WTC11 (cell line): ENCODE measurements at regions not wholly inside any gene's neighbourhood (a gene's known extent, or its start where the extent isn't known, plus 50 kb on each side); places are given as distances from the start of the nearest gene placed in this dataset.

Source experiments
- ATAC-seq: fragments of 200-7000 bp; cut with Tn5 transposase; 2 replicates; pipeline ENCODE4 v1.10.0; 2021; ENCODE audit warnings: mild to moderate bottlenecking, moderate library complexity
- CTCF ChIA-PET: fragments of 300-600 bp; sonication (Branson Sonifier 250); formaldehyde crosslinking; loops from one replicate; lab custom pipeline; 2021; ENCODE audit warnings: antibody characterized with exemption; lab: Charles Lee
- POLR2A ChIA-PET: fragments of 350-600 bp; sonication (Branson Sonifier 250); formaldehyde crosslinking; loops from one replicate; lab custom pipeline; 2021; ENCODE audit warnings: antibody characterized with exemption; lab: Charles Lee
- DNase-seq: peaks from one replicate; pipeline ENCODE4 v3.0.0; 2021; ENCODE audit warnings: low spot score
- H3K27ac Mint-ChIP-seq: 2 replicates; pipeline ENCODE4 v1.8.0; 2021; ENCODE audit warnings: mixed read lengths
- H3K27me3 Mint-ChIP-seq: 2 replicates; pipeline ENCODE4 v1.8.0; 2021; ENCODE audit warnings: low read depth, mild to moderate bottlenecking, moderate library complexity, mixed read lengths
- H3K36me3 Mint-ChIP-seq: 2 replicates; pipeline ENCODE4 v1.8.0; 2021; ENCODE audit warnings: mixed read lengths
- H3K4me1 Mint-ChIP-seq: 2 replicates; pipeline ENCODE4 v1.8.0; 2022; ENCODE audit warnings: mixed read lengths
- H3K4me3 Mint-ChIP-seq: 2 replicates; pipeline ENCODE4 v1.8.0; 2021; ENCODE audit warnings: mild to moderate bottlenecking, moderate library complexity, mixed read lengths
- H3K9me3 Mint-ChIP-seq: 2 replicates; pipeline ENCODE4 v1.8.0; 2021; ENCODE audit warnings: mixed read lengths
- EMX1 ChIP-seq: fragments of 250-450 bp; sonication (Bioruptor Pico); IDR thresholded peaks from 2 replicates; pipeline ENCODE4 v1.8.0; 2021; ENCODE audit warnings: mild to moderate bottlenecking
- ETV6 ChIP-seq: sonication (generic); formaldehyde crosslinking; IDR thresholded peaks from 2 replicates; pipeline ENCODE4 v1.8.1; 2022; ENCODE audit warnings: mild to moderate bottlenecking, missing genetic modification reagents
- GABPB1 ChIP-seq: sonication (generic); formaldehyde crosslinking; IDR thresholded peaks from 2 replicates; pipeline ENCODE4 v1.8.1; 2023; ENCODE audit warnings: mild to moderate bottlenecking, missing genetic modification reagents
- GRHL2 ChIP-seq: fragments of 250-450 bp; sonication (Bioruptor Pico); IDR thresholded peaks from 2 replicates; pipeline ENCODE4 v1.8.0; 2022; ENCODE audit warnings: mild to moderate bottlenecking, moderate library complexity; ENCODE audit not compliant: insufficient replicate concordance, severe bottlenecking
- HMGA2 ChIP-seq: fragments of 250-450 bp; sonication (Bioruptor Pico); IDR thresholded peaks from 2 replicates; pipeline ENCODE4 v1.4.0; 2021; ENCODE audit warnings: mild to moderate bottlenecking, moderate library complexity
- HMGXB4 ChIP-seq: sonication (generic); formaldehyde crosslinking; IDR thresholded peaks from 2 replicates; pipeline ENCODE4 v1.8.1; 2023; ENCODE audit warnings: mild to moderate bottlenecking, moderate library complexity, missing genetic modification reagents
- JUN ChIP-seq: sonication (generic); formaldehyde crosslinking; IDR thresholded peaks from 2 replicates; pipeline ENCODE4 v1.8.0; 2023; ENCODE audit warnings: mild to moderate bottlenecking, missing genetic modification reagents
- MXD4 ChIP-seq: fragments of 250-450 bp; sonication (Bioruptor Pico); IDR thresholded peaks from 2 replicates; pipeline ENCODE4 v1.8.0; 2021; ENCODE audit warnings: mild to moderate bottlenecking, moderate library complexity, borderline replicate concordance
- NR1H2 ChIP-seq: sonication (generic); formaldehyde crosslinking; IDR thresholded peaks from 2 replicates; pipeline ENCODE4 v1.9.0; 2021; ENCODE audit warnings: mild to moderate bottlenecking, moderate library complexity, missing genetic modification reagents
- SP1 ChIP-seq: sonication (generic); formaldehyde crosslinking; conservative IDR thresholded peaks from 2 replicates; pipeline ENCODE4 v1.8.1; 2022; ENCODE audit warnings: missing genetic modification reagents
- STAT6 ChIP-seq: sonication (generic); formaldehyde crosslinking; conservative IDR thresholded peaks from 2 replicates; pipeline ENCODE4 v1.8.1; 2023; ENCODE audit warnings: mild to moderate bottlenecking, low read depth, missing genetic modification reagents, moderate library complexity
- TEAD1 ChIP-seq: sonication (generic); formaldehyde crosslinking; IDR thresholded peaks from 2 replicates; pipeline ENCODE4 v1.8.0; 2022; ENCODE audit warnings: mild to moderate bottlenecking, missing genetic modification reagents
- TEAD4 ChIP-seq: sonication (generic); formaldehyde crosslinking; IDR thresholded peaks from 2 replicates; pipeline ENCODE4 v1.8.0; 2022; ENCODE audit warnings: mild to moderate bottlenecking, missing genetic modification reagents
- TP53 ChIP-seq: sonication (generic); formaldehyde crosslinking; IDR thresholded peaks from 2 replicates; pipeline ENCODE4 v1.8.1; 2023; ENCODE audit warnings: mild to moderate bottlenecking, missing genetic modification reagents
- USF2 ChIP-seq: sonication (generic); formaldehyde crosslinking; IDR thresholded peaks from 2 replicates; pipeline ENCODE4 v1.8.1; 2023; ENCODE audit warnings: mild to moderate bottlenecking, missing genetic modification reagents, moderate library complexity
- ZNF121 ChIP-seq: sonication (generic); formaldehyde crosslinking; IDR thresholded peaks from 2 replicates; pipeline ENCODE4 v1.8.0; 2023; ENCODE audit warnings: missing genetic modification reagents
- ZNF423 ChIP-seq: fragments of 250-450 bp; sonication (Bioruptor Pico); IDR thresholded peaks from 2 replicates; pipeline ENCODE4 v2.1.2; 2022; ENCODE audit warnings: mild to moderate bottlenecking, moderate library complexity
- ZNF671 ChIP-seq: fragments of 250-450 bp; sonication (Bioruptor Pico); IDR thresholded peaks from 2 replicates; pipeline ENCODE4 v1.8.0; 2021; ENCODE audit warnings: mild to moderate bottlenecking
- TF ChIP-seq, protein P1 (sequence below): sonication (generic); formaldehyde crosslinking; IDR thresholded peaks from 2 replicates; pipeline ENCODE4 v1.8.1; 2023; ENCODE audit warnings: mild to moderate bottlenecking, missing genetic modification reagents
- TF ChIP-seq, protein P2 (sequence below): sonication (generic); formaldehyde crosslinking; IDR thresholded peaks from 2 replicates; pipeline ENCODE4 v1.8.0; 2022; ENCODE audit warnings: mild to moderate bottlenecking, missing genetic modification reagents
- TF ChIP-seq, protein P3 (sequence below): sonication (generic); formaldehyde crosslinking; IDR thresholded peaks from 2 replicates; pipeline ENCODE4 v1.8.1; 2023; ENCODE audit warnings: mild to moderate bottlenecking, missing genetic modification reagents

- peaks cover 2% of the 10 kb centered on the region; the same call in 1 of the 2 replicates for H3K36me3 Mint-ChIP-seq
- no peaks in the 10 kb centered on the region for H3K27me3 Mint-ChIP-seq
- peaks cover 36% of the 10 kb centered on the region for H3K4me1 Mint-ChIP-seq
- ATAC-seq (no peak), DNase-seq (no peak)
- ChIA-PET POLR2A (no interaction called here), CTCF (interaction anchor here (1.6 kb wide), 1 partner anchor 83 kb away, joined by 5 read pairs; no protein-coding TSS in a partner anchor)
- TF ChIP-seq MXD4 (CRISPR knock-in tag) (no peak), STAT6 (CRISPR knock-in tag) (no peak), EMX1 (CRISPR knock-in tag) (no peak), HMGA2 (CRISPR knock-in tag) (no peak), GRHL2 (no peak), ZNF671 (CRISPR knock-in tag) (no peak), NR1H2 (CRISPR knock-in tag) (no peak), TP53 (CRISPR knock-in tag) (no peak), SP1 (CRISPR knock-in tag) (no peak)
- TF ChIP-seq, protein P1, sequence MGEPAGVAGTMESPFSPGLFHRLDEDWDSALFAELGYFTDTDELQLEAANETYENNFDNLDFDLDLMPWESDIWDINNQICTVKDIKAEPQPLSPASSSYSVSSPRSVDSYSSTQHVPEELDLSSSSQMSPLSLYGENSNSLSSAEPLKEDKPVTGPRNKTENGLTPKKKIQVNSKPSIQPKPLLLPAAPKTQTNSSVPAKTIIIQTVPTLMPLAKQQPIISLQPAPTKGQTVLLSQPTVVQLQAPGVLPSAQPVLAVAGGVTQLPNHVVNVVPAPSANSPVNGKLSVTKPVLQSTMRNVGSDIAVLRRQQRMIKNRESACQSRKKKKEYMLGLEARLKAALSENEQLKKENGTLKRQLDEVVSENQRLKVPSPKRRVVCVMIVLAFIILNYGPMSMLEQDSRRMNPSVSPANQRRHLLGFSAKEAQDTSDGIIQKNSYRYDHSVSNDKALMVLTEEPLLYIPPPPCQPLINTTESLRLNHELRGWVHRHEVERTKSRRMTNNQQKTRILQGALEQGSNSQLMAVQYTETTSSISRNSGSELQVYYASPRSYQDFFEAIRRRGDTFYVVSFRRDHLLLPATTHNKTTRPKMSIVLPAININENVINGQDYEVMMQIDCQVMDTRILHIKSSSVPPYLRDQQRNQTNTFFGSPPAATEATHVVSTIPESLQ (CRISPR knock-in tag): no peak
- TF ChIP-seq, protein P2, sequence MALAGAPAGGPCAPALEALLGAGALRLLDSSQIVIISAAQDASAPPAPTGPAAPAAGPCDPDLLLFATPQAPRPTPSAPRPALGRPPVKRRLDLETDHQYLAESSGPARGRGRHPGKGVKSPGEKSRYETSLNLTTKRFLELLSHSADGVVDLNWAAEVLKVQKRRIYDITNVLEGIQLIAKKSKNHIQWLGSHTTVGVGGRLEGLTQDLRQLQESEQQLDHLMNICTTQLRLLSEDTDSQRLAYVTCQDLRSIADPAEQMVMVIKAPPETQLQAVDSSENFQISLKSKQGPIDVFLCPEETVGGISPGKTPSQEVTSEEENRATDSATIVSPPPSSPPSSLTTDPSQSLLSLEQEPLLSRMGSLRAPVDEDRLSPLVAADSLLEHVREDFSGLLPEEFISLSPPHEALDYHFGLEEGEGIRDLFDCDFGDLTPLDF (CRISPR knock-in tag): no peak
- H3K4me3 Mint-ChIP-seq: no peak overlapping the region
- H3K9me3 Mint-ChIP-seq: peaks cover 3% of the 10 kb centered on the region; the same call in 1 of the 2 replicates
- H3K27ac Mint-ChIP-seq: no peak overlapping the region
These were observed 128.9 kb upstream of the ASB18 start for GRCh38 chr2:236393101-236393500.

DNA sequence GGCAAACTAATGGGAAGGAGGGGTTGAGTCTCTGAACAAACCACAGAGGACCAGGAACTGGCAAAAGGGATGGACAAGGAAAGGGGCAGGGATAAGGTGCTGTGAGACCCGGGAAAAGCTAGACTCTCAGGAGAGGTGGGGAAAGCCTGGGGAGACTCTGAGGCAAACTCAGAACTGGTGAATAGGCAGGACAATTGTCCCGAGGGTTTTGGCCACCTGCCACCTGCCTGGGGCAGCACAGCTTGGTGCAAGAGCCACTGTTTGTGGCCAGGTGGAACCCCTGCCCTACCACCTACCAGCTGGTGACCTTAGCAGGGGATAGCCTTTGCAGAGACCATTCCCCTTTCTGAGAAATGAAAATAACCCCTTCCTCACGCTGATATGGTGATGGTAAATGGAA is 129.4 kb upstream of the ASB18 start:
- H3K27ac Mint-ChIP-seq: no peak overlapping the region
- H3K27me3 Mint-ChIP-seq: no peaks in the 10 kb centered on the region
- ATAC-seq: no peak
- ChIA-PET CTCF (interaction anchor here (1.6 kb wide), 1 partner anchor 84 kb away, joined by 5 read pairs; no protein-coding TSS in a partner anchor), POLR2A (no interaction called here)
- peaks cover 2% of the 10 kb centered on the region; the same call in 1 of the 2 replicates for H3K36me3 Mint-ChIP-seq
- H3K9me3 Mint-ChIP-seq: peaks cover 3% of the 10 kb centered on the region; the same call in 1 of the 2 replicates
- no peak overlapping the region for H3K4me3 Mint-ChIP-seq
- TF ChIP-seq NR1H2 (CRISPR knock-in tag): no peak
- 0 out of 2 replicates have a peak, but pooled peaks have one; percentile 49 for TF ChIP-seq ZNF121 (CRISPR knock-in tag)
- TF ChIP-seq, all 79 proteins: peak for 1
- H3K4me1 Mint-ChIP-seq: peaks cover 37% of the 10 kb centered on the region
- DNase-seq: no peak

DNA sequence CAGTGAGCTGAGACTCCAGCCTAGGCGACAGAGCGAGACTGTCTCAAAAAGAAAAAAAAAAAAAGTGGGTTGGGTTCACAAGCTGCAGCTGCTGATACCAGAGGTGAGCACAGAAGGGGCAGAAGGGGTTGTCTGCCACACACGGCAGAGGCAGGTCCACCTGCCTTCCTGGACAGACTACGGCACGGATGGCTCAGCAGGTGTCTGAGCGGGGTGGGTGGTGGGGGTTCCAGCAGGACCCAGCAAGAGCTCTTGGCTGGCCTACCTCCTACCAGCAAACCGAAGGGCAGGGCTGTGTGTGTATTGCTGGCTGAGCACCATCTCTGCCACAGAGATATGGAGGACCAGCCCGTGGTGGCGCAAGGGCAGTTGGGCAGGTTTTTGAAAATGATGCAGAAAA is 130.4 kb upstream of the ASB18 start:
- no peak overlapping the region for H3K4me3 Mint-ChIP-seq
- POLR2A ChIA-PET: no interaction called here
- H3K36me3 Mint-ChIP-seq: peaks cover 2% of the 10 kb centered on the region; the same call in 1 of the 2 replicates
- H3K4me1 Mint-ChIP-seq: peaks cover 33% of the 10 kb centered on the region
- ATAC-seq (no peak), DNase-seq (no peak)
- no peak overlapping the region for H3K27ac Mint-ChIP-seq
- H3K27me3 Mint-ChIP-seq: no peaks in the 10 kb centered on the region
- CTCF ChIA-PET: interaction anchor here (1.6 kb wide), 1 partner anchor 85 kb away, joined by 5 read pairs; no protein-coding TSS in a partner anchor
- peaks cover 3% of the 10 kb centered on the region; the same call in 1 of the 2 replicates for H3K9me3 Mint-ChIP-seq
- no peak for TF ChIP-seq ETV6 (CRISPR knock-in tag)
- TF ChIP-seq, protein P3, sequence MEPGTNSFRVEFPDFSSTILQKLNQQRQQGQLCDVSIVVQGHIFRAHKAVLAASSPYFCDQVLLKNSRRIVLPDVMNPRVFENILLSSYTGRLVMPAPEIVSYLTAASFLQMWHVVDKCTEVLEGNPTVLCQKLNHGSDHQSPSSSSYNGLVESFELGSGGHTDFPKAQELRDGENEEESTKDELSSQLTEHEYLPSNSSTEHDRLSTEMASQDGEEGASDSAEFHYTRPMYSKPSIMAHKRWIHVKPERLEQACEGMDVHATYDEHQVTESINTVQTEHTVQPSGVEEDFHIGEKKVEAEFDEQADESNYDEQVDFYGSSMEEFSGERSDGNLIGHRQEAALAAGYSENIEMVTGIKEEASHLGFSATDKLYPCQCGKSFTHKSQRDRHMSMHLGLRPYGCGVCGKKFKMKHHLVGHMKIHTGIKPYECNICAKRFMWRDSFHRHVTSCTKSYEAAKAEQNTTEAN (CRISPR knock-in tag): no peak
- no peak for TF ChIP-seq HMGXB4
- TF ChIP-seq ZNF423 (CRISPR knock-in tag): no peak
- TF ChIP-seq JUN (CRISPR knock-in tag): no peak
- TF ChIP-seq, protein P1 (CRISPR knock-in tag): no peak
- no peak for TF ChIP-seq TEAD4 (CRISPR knock-in tag)
- TF ChIP-seq TEAD1 (CRISPR knock-in tag): no peak
- TF ChIP-seq GABPB1 (CRISPR knock-in tag): no peak
- TF ChIP-seq USF2: no peak
